ENCODE measurements at regions not wholly inside any gene's neighbourhood (a gene's known extent, or its start where the extent isn't known, plus 50 kb on each side); places are given as distances from the start of the nearest gene placed in this dataset.

- no peak for TF ChIP-seq CTCF (optimal IDR thresholded peaks at IDR 0.05 in 1 of 3, IDR thresholded peaks at IDR 0.05 in 1 of 3, conservative IDR thresholded peaks at IDR 0.05 in 1 of 3; ENCODE audit: extremely low read depth in 1 of 3, insufficient read depth in 2 of 3, low read length in 3 of 3)
- TF ChIP-seq EZH2 (IDR thresholded peaks at IDR 0.05; ENCODE audit: low read length): no peak
Observed at GRCh38 chr3:167114619-167115018, 265.5 kb downstream of the ZBBX start.

All from keratinocyte (primary cell).